Calu3 (cell line): ENCODE measurements at regions not wholly inside any gene's neighbourhood (a gene's known extent, or its start where the extent isn't known, plus 50 kb on each side); places are given as distances from the start of the nearest gene placed in this dataset.

ENCODE experiments used
- BruUV-seq: library from RNA; stranded (reverse); fragments of 400-500 nt; replicated peaks from 2 replicates; lab custom pipeline; 2021; lab: Mats Ljungman, UMichigan
- CTCF ChIA-PET: fragments of 300-600 bp; sonication (Branson Sonifier 250); formaldehyde crosslinking; loops from one replicate; lab custom pipeline; 2022; ENCODE audit warnings: antibody characterized with exemption; lab: Charles Lee
- DNase-seq: peaks from one replicate; pipeline ENCODE4 v3.0.0; 2022
- H3K27ac Mint-ChIP-seq: one replicate; pipeline ENCODE4 v1.8.0; 2022; ENCODE audit warnings: mixed read lengths; ENCODE audit not compliant: unreplicated experiment
- H3K27me3 Mint-ChIP-seq: one replicate; pipeline ENCODE4 v1.8.0; 2022; ENCODE audit warnings: mixed read lengths; ENCODE audit not compliant: unreplicated experiment
- H3K36me3 Mint-ChIP-seq: one replicate; pipeline ENCODE4 v1.8.0; 2022; ENCODE audit warnings: mild to moderate bottlenecking, moderate library complexity, mixed read lengths; ENCODE audit not compliant: insufficient read depth, unreplicated experiment
- H3K4me1 Mint-ChIP-seq: one replicate; pipeline ENCODE4 v1.8.0; 2022; ENCODE audit warnings: mild to moderate bottlenecking, low read depth, mixed read lengths; ENCODE audit not compliant: unreplicated experiment
- H3K4me3 Mint-ChIP-seq: one replicate; pipeline ENCODE4 v1.8.0; 2022; ENCODE audit warnings: mild to moderate bottlenecking, low read depth, moderate library complexity, mixed read lengths; ENCODE audit not compliant: unreplicated experiment
- H3K9me3 Mint-ChIP-seq: one replicate; pipeline ENCODE4 v1.8.0; 2022; ENCODE audit warnings: low read depth, mixed read lengths; ENCODE audit not compliant: unreplicated experiment
- intact Hi-C: fragments of 100-400 bp; cut with micrococcal nuclease; formaldehyde crosslinking; loops from one replicate; pipeline ENCODE4 v1.10.0; 2022; ENCODE audit not compliant: unreplicated experiment
- TF ChIP-seq, protein P1 (sequence below): fragments of 200-600 bp; IDR thresholded peaks from one replicate; pipeline ENCODE4 v1.8.0; 2022; ENCODE audit warnings: antibody characterized with exemption; ENCODE audit not compliant: unreplicated experiment

DNA sequence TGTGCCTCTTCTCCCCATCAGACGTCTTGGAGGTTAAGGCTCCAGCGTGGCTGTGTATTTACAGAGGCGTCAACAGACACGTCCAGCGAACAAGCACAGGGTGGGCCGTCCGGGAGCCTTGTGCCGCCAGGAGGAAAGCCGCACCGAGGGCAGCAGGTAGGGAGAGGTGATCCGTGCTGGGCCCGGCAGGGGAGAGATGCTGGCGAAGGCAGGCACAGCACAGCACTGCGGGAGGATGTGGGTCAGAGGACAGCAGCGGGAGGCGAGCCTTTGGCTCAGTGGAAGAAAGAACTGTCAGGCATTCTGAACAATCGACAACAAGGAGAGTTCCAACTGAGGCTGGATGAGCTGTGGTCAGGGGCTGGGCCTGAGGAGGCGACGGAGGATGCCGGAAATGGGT lies 144.1 kb upstream of the TNR start:
- Mint-ChIP-seq H3K27me3 (no peaks in the 10 kb centered on the region), H3K4me1 (no peaks in the 10 kb centered on the region), H3K27ac (no peak overlapping the region), H3K9me3 (no peaks in the 10 kb centered on the region), H3K36me3 (no peaks in the 10 kb centered on the region), H3K4me3 (no peak overlapping the region)
- DNase-seq: no peak
- no TSS peak for BruUV-seq
- CTCF ChIA-PET: no interaction called here
- intact Hi-C loops: loop anchor here (10.0 kb wide), 1 partner anchor 513 kb away; no protein-coding TSS in a partner anchor
- TF ChIP-seq, protein P1, sequence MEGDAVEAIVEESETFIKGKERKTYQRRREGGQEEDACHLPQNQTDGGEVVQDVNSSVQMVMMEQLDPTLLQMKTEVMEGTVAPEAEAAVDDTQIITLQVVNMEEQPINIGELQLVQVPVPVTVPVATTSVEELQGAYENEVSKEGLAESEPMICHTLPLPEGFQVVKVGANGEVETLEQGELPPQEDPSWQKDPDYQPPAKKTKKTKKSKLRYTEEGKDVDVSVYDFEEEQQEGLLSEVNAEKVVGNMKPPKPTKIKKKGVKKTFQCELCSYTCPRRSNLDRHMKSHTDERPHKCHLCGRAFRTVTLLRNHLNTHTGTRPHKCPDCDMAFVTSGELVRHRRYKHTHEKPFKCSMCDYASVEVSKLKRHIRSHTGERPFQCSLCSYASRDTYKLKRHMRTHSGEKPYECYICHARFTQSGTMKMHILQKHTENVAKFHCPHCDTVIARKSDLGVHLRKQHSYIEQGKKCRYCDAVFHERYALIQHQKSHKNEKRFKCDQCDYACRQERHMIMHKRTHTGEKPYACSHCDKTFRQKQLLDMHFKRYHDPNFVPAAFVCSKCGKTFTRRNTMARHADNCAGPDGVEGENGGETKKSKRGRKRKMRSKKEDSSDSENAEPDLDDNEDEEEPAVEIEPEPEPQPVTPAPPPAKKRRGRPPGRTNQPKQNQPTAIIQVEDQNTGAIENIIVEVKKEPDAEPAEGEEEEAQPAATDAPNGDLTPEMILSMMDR: no peak

DNA sequence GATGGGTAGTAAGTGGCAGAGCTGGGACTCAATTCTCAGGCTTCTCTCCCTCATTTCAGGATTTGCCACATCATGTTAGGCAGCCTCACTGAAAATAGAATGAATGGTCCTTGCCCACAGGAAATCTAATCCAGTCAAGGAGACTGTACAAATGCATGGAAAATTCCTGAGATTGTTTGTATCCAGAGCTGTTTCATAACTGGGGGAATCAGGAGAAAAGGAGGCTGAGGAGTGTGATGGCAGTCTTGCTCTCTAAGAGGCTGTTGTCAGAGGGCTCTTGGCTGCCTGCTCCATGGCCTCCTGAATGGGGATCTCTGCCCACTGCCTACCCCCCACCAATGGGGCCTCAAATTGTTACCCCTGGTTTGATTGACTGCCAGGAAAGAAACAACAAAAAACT lies 141.9 kb upstream of the TNR start:
- H3K27ac Mint-ChIP-seq: no peak overlapping the region
- no peak overlapping the region for H3K4me3 Mint-ChIP-seq
- no peaks in the 10 kb centered on the region for H3K4me1 Mint-ChIP-seq
- H3K27me3 Mint-ChIP-seq: peaks cover under 1% of the 10 kb centered on the region
- no peaks in the 10 kb centered on the region for H3K9me3 Mint-ChIP-seq
- TF ChIP-seq, protein P1: no peak
- CTCF ChIA-PET: no interaction called here
- intact Hi-C loops: loop anchor here (10.0 kb wide), 1 partner anchor 511 kb away; no protein-coding TSS in a partner anchor
- no TSS peak for BruUV-seq
- H3K36me3 Mint-ChIP-seq: no peaks in the 10 kb centered on the region
- DNase-seq: no peak

- TF ChIP-seq, protein P1: no peak
- Mint-ChIP-seq H3K9me3 (no peaks in the 10 kb centered on the region), H3K4me1 (no peaks in the 10 kb centered on the region), H3K27me3 (peaks cover 10% of the 10 kb centered on the region), H3K27ac (no peak overlapping the region), H3K36me3 (no peaks in the 10 kb centered on the region), H3K4me3 (no peak overlapping the region)
- CTCF ChIA-PET: no interaction called here
- DNase-seq: no peak
- intact Hi-C loops: loop anchor here (10.0 kb wide), 1 partner anchor 510 kb away; no protein-coding TSS in a partner anchor
- no TSS peak for BruUV-seq
These were observed 141.0 kb upstream of the TNR start for GRCh38 chr1:175884369-175884768.

DNA sequence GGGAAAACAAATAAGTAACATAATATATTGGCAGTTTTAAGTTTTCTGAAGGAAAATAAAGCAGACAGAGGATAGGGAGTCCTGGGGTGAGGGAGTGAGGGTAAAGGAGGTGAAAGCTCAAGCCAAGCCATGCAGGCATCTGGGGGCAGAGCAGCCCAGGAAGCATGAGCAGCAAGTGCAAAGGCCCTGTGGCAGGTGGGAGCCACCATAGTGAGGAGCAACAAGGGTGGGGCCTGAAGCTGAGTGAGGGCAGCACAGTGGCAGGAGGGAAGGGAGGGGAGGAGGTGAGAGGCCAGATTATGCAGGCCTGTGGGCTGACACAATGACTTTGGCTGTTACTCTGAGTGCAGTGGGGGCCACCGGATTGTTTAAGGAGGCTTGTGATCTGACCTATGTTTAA lies 138.8 kb upstream of the TNR start:
- Mint-ChIP-seq H3K9me3 (no peaks in the 10 kb centered on the region), H3K4me1 (no peaks in the 10 kb centered on the region), H3K27me3 (peaks cover 15% of the 10 kb centered on the region), H3K27ac (no peak overlapping the region), H3K36me3 (no peaks in the 10 kb centered on the region), H3K4me3 (no peak overlapping the region)
- CTCF ChIA-PET: no interaction called here
- intact Hi-C loops: loop anchor here (10.0 kb wide), 1 partner anchor 507 kb away; no protein-coding TSS in a partner anchor
- no peak for DNase-seq
- TF ChIP-seq, protein P1: no peak
- BruUV-seq: no TSS peak
